Parathyroid adenoma (tissue), 2 donors: ENCODE measurements at regions not wholly inside any gene's neighbourhood (a gene's known extent, or its start where the extent isn't known, plus 50 kb on each side); places are given as distances from the start of the nearest gene placed in this dataset.
"Not testable (repeated sequence)": the region's sequence is repeated elsewhere in the genome, so short reads cannot be mapped to it uniquely, and the experiment has no call there.

Source experiments
- H2AFZ ChIP-seq: fragments of 300-600 bp; sonication (generic); one replicate; pipeline ENCODE4 v1.7.0; 2017; ENCODE audit warnings: antibody characterized with exemption, mild to moderate bottlenecking
- H3K27ac ChIP-seq: fragments of 300-600 bp; sonication (generic); one replicate; pipeline ENCODE4 v1.7.0; 2017
- H3K27me3 ChIP-seq: fragments of 300-600 bp; sonication (generic); one replicate; pipeline ENCODE4 v1.7.0; 2017; ENCODE audit warnings: low read length; ENCODE audit not compliant: control insufficient read depth, insufficient read depth
- H3K36me3 ChIP-seq: fragments of 300-600 bp; sonication (generic); one replicate; pipeline ENCODE4 v1.7.0; 2017; ENCODE audit warnings: low read length; ENCODE audit not compliant: control insufficient read depth, insufficient read depth
- H3K4me1 ChIP-seq: fragments of 300-600 bp; sonication (generic); one replicate; pipeline ENCODE4 v1.7.0; 2017; ENCODE audit warnings: control low read depth
- H3K4me2 ChIP-seq: fragments of 300-600 bp; sonication (generic); one replicate; pipeline ENCODE4 v1.7.0; 2017; ENCODE audit warnings: low read length
- H3K4me3 ChIP-seq: fragments of 300-600 bp; sonication (generic); one replicate; pipeline ENCODE4 v1.7.0; 2017; ENCODE audit warnings: low read depth, low read length
- H3K79me2 ChIP-seq: fragments of 300-600 bp; sonication (generic); one replicate; pipeline ENCODE4 v1.7.0; 2017; ENCODE audit warnings: control low read depth
- H3K9ac ChIP-seq: fragments of 300-600 bp; sonication (generic); one replicate; pipeline ENCODE4 v1.7.0; 2017; ENCODE audit warnings: mild to moderate bottlenecking
- H3K9me3 ChIP-seq: fragments of 300-600 bp; sonication (generic); one replicate; pipeline ENCODE4 v1.7.0; 2017; ENCODE audit warnings: low read length; ENCODE audit not compliant: control insufficient read depth
- TF ChIP-seq, protein P1 (sequence below): fragments of 300-600 bp; sonication (generic); IDR thresholded peaks from one replicate; pipeline ENCODE4 v1.7.0; 2017; ENCODE audit warnings: antibody characterized with exemption, mild to moderate bottlenecking
- donor health status: primary hyperparathyroidism.

DNA sequence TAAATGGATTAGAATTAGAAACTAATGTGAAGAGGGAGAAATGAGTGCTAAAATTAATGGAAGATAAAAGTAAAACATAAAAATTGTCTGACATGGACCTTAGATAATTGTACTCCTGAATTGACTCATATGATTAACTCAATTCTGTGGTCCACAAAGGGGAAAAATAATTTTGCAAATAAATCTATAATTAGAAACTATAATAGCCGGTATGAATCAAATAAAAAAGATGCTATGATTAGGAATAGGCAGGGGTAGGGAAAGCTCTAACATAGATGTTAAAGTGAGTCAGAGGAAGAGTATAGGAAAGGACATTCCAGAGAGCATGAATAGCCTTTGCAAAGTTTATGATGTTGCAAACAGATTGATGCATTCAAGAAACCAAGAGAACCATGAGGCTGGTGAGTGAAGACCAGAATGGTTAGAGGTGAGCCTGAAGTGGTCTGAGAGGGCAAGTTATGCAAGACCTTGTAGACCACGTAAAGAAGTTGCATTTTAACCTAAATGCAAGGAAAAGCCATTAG, 262.1 kb upstream of the CA10 start:
- no peaks in the 10 kb centered on the region for H3K27me3 ChIP-seq
- no peak overlapping the region for H3K9ac ChIP-seq

DNA sequence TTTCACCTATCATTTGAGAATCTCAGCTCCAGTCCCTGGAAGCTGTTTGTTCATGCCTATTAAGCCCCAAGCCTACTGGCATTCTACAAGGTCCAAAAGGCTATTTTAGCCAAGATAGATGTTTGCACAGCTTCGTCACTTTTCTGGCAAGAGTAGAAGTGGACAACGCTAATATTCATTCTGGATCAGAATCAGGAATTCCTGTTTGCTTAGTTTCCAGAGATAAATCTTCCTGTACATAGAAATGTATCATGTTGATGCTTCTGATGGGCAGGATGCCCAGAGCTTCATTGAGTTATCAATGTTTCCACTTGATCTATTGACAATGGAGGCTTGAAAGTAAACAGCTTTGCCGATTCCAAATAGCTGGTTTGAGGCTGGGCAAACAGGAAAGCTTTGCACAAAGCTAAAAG, 260.7 kb upstream of the CA10 start:
- Histone ChIP-seq H3K4me1 (no peaks in the 10 kb centered on the region), H2AFZ (no peak overlapping the region), H3K27me3 (no peaks in the 10 kb centered on the region), H3K9me3 (no peaks in the 10 kb centered on the region), H3K36me3 (no peaks in the 10 kb centered on the region), H3K27ac (no peak overlapping the region), H3K79me2 (no peaks in the 10 kb centered on the region), H3K4me3 (no peak overlapping the region), H3K9ac (no peak overlapping the region), H3K4me2 (no peak overlapping the region)
- TF ChIP-seq, protein P1, sequence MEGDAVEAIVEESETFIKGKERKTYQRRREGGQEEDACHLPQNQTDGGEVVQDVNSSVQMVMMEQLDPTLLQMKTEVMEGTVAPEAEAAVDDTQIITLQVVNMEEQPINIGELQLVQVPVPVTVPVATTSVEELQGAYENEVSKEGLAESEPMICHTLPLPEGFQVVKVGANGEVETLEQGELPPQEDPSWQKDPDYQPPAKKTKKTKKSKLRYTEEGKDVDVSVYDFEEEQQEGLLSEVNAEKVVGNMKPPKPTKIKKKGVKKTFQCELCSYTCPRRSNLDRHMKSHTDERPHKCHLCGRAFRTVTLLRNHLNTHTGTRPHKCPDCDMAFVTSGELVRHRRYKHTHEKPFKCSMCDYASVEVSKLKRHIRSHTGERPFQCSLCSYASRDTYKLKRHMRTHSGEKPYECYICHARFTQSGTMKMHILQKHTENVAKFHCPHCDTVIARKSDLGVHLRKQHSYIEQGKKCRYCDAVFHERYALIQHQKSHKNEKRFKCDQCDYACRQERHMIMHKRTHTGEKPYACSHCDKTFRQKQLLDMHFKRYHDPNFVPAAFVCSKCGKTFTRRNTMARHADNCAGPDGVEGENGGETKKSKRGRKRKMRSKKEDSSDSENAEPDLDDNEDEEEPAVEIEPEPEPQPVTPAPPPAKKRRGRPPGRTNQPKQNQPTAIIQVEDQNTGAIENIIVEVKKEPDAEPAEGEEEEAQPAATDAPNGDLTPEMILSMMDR = no peak

More for the DNA sequence above, 262.1 kb upstream of the CA10 start:
- Histone ChIP-seq H3K4me1 (no peaks in the 10 kb centered on the region), H3K4me2 (no peak overlapping the region), H2AFZ (no peak overlapping the region), H3K79me2 (no peaks in the 10 kb centered on the region), H3K36me3 (no peaks in the 10 kb centered on the region), H3K9me3 (no peaks in the 10 kb centered on the region), H3K4me3 (no peak overlapping the region), H3K27ac (no peak overlapping the region)
- TF ChIP-seq, protein P1 = no peak

DNA sequence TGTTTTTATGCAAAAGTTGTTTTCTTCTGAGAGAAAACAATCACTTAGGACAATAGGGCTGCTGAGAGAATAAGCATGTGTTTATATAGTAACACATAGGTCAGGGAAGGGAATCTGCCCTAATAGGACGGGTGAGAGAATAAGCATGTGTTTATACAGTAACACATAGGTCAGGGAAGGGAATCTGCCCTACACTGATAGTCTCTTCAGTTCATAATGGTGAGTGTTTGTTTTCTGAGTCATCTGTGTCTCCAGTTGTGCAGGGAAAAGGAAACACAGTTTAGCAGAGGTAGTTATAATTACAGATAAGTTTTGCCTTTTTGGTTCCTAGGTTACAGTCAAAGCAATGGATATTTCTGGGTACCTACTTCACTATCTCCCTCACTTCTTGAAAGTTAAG, 252.3 kb upstream of the CA10 start:
- H3K9ac ChIP-seq = no peak overlapping the region
- H3K27me3 ChIP-seq = no peaks in the 10 kb centered on the region
- no peaks in the 10 kb centered on the region for H3K36me3 ChIP-seq
- no peak overlapping the region for H3K4me2 ChIP-seq
- H3K79me2 ChIP-seq = no peaks in the 10 kb centered on the region
- no peak overlapping the region for H3K27ac ChIP-seq
- H3K4me3 ChIP-seq = no peak overlapping the region
- no peaks in the 10 kb centered on the region for H3K4me1 ChIP-seq
- no peak overlapping the region for H2AFZ ChIP-seq
- H3K9me3 ChIP-seq = no peaks in the 10 kb centered on the region
- TF ChIP-seq, protein P1 = no peak

DNA sequence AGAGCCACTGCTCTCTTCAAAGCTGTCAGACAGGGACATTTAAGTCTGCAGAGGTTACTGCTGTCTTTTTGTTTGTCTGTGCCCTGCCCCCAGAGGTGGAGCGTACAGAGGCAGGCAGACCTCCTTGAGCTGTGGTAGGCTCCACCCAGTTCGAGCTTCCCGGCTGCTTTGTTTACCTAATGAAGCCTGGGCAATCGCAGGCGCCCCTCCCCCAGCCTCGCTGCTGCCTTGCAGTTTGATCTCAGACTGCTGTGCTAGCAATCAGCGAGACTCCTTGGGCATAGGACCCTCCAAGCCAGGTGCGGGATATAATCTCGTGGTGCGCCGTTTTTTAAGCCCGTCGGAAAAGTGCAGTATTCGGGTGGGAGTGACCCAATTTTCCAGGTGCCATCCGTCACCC, 250.7 kb upstream of the CA10 start:
- H3K4me3 ChIP-seq, H3K4me2 ChIP-seq, H3K9me3 ChIP-seq, H3K36me3 ChIP-seq, H2AFZ ChIP-seq, H3K4me1 ChIP-seq, H3K79me2 ChIP-seq, H3K27ac ChIP-seq, H3K27me3 ChIP-seq, H3K9ac ChIP-seq: not testable (repeated sequence)

DNA sequence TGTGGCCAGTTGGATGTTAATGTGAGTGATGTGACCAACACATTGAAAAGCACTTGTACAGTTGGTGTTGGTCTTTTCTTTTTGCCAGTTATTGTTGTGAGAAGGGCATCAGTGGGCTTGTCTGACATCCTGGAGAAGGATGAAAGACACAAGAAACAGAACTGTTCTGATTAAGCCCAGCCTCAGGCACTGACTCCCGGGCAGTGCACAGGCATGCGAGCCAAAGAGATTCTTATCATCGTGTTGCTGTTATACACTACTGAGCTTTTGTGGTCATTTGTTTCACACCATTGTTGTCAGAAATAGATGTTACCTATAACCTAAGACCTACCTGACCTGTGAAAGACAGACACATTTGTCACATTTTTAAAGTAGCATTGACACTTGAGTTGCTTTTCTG, 236.8 kb upstream of the CA10 start:
- Histone ChIP-seq H3K4me1 (no peaks in the 10 kb centered on the region), H3K27me3 (no peaks in the 10 kb centered on the region), H3K4me2 (no peak overlapping the region), H3K4me3 (no peak overlapping the region), H2AFZ (no peak overlapping the region), H3K9ac (no peak overlapping the region), H3K9me3 (no peaks in the 10 kb centered on the region), H3K36me3 (no peaks in the 10 kb centered on the region), H3K79me2 (no peaks in the 10 kb centered on the region), H3K27ac (no peak overlapping the region)
- TF ChIP-seq, protein P1 = no peak
